Panc1 (cell line): ENCODE measurements at regions not wholly inside any gene's neighbourhood (a gene's known extent, or its start where the extent isn't known, plus 50 kb on each side); places are given as distances from the start of the nearest gene placed in this dataset.

ENCODE experiments used
- POLR2AphosphoS5 ChIP-seq: IDR thresholded peaks from 2 replicates; pipeline ENCODE4 v1.6.1; 2012; ENCODE audit warnings: mild to moderate bottlenecking, low read depth, low read length, moderate library complexity
- SIN3A ChIP-seq: IDR thresholded peaks from 2 replicates; pipeline ENCODE4 v1.6.1; 2012; ENCODE audit warnings: low read depth, mild to moderate bottlenecking, low read length, moderate library complexity, borderline replicate concordance; ENCODE audit not compliant: insufficient read depth
- TCF7L2 ChIP-seq: IDR thresholded peaks from 2 replicates; pipeline ENCODE4 v1.6.1; 2011; ENCODE audit warnings: mild to moderate bottlenecking, low read depth, low read length, inconsistent platforms
- TF ChIP-seq, protein P1 (sequence below): fragments of 450-650 bp; IDR thresholded peaks from 2 replicates; pipeline ENCODE4 v1.5.1; 2017; ENCODE audit warnings: mild to moderate bottlenecking
- TF ChIP-seq, protein P2 (sequence below), 2 experiments: IDR thresholded peaks; 2 replicates each; pipeline ENCODE4 v1.6.1; 2011 to 2012; ENCODE audit warnings: low read depth in 2 of 2, control low read depth in 1 of 2, low read length in 1 of 2, mild to moderate bottlenecking in 1 of 2, moderate library complexity in 1 of 2; ENCODE audit not compliant: insufficient read depth in 1 of 2

DNA sequence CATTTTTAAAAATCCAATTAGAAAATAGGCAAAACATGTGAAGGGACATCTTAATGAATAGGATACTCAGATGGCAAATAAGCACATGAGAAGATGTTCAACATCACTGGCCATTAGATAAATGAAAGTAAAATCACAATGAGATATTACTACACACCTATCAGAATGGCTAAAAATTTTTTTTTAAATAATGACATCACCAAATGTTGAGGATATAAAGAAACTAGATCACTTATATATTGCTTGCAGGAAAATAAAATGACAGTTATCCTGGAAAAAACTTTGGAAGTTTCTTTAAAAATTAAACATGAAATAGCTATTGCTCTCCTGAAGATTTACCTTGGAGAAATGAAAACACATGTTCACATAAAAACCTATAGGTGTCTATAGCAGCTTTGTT is 127.8 kb downstream of the ALOX5 start:
- TF ChIP-seq, protein P1, sequence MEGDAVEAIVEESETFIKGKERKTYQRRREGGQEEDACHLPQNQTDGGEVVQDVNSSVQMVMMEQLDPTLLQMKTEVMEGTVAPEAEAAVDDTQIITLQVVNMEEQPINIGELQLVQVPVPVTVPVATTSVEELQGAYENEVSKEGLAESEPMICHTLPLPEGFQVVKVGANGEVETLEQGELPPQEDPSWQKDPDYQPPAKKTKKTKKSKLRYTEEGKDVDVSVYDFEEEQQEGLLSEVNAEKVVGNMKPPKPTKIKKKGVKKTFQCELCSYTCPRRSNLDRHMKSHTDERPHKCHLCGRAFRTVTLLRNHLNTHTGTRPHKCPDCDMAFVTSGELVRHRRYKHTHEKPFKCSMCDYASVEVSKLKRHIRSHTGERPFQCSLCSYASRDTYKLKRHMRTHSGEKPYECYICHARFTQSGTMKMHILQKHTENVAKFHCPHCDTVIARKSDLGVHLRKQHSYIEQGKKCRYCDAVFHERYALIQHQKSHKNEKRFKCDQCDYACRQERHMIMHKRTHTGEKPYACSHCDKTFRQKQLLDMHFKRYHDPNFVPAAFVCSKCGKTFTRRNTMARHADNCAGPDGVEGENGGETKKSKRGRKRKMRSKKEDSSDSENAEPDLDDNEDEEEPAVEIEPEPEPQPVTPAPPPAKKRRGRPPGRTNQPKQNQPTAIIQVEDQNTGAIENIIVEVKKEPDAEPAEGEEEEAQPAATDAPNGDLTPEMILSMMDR: no peak
- TF ChIP-seq, protein P2, sequence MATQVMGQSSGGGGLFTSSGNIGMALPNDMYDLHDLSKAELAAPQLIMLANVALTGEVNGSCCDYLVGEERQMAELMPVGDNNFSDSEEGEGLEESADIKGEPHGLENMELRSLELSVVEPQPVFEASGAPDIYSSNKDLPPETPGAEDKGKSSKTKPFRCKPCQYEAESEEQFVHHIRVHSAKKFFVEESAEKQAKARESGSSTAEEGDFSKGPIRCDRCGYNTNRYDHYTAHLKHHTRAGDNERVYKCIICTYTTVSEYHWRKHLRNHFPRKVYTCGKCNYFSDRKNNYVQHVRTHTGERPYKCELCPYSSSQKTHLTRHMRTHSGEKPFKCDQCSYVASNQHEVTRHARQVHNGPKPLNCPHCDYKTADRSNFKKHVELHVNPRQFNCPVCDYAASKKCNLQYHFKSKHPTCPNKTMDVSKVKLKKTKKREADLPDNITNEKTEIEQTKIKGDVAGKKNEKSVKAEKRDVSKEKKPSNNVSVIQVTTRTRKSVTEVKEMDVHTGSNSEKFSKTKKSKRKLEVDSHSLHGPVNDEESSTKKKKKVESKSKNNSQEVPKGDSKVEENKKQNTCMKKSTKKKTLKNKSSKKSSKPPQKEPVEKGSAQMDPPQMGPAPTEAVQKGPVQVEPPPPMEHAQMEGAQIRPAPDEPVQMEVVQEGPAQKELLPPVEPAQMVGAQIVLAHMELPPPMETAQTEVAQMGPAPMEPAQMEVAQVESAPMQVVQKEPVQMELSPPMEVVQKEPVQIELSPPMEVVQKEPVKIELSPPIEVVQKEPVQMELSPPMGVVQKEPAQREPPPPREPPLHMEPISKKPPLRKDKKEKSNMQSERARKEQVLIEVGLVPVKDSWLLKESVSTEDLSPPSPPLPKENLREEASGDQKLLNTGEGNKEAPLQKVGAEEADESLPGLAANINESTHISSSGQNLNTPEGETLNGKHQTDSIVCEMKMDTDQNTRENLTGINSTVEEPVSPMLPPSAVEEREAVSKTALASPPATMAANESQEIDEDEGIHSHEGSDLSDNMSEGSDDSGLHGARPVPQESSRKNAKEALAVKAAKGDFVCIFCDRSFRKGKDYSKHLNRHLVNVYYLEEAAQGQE (IDR thresholded peaks at IDR 0.05; ENCODE audit: insufficient read depth in 1 of 2, low read depth in 2 of 2, low read length in 1 of 2): no peak
- TF ChIP-seq SIN3A: no peak
- TF ChIP-seq POLR2AphosphoS5: no peak
- no peak for TF ChIP-seq TCF7L2
